Fibroblast of the conjunctiva (primary cell): ENCODE measurements at regions not wholly inside any gene's neighbourhood (a gene's known extent, or its start where the extent isn't known, plus 50 kb on each side); places are given as distances from the start of the nearest gene placed in this dataset.

Experiments
- DNase-seq: peaks from one replicate; pipeline ENCODE4 v3.0.0-alpha.2; 2010; ENCODE audit warnings: low read depth

GRCh38 chr3:177300842-177301241, 103.6 kb upstream of the TBL1XR1 start:
- DNase-seq = no peak

- DNase-seq = no peak
Observed at GRCh38 chr3:177306252-177306651, 109.0 kb upstream of the TBL1XR1 start.

GRCh38 chr3:177307391-177307790, 110.1 kb upstream of the TBL1XR1 start:
- no peak for DNase-seq

GRCh38 chr3:177307826-177308225, 110.5 kb upstream of the TBL1XR1 start:
- DNase-seq = no peak

GRCh38 chr3:177308286-177308685, 111.0 kb upstream of the TBL1XR1 start:
- no peak for DNase-seq

GRCh38 chr3:177308911-177309310, 111.6 kb upstream of the TBL1XR1 start:
- no peak for DNase-seq

GRCh38 chr3:177312491-177312890, 115.2 kb upstream of the TBL1XR1 start:
- DNase-seq = no peak

GRCh38 chr3:177314897-177315296, 117.6 kb upstream of the TBL1XR1 start:
- DNase-seq = no peak

- no peak for DNase-seq
Observed at GRCh38 chr3:177317247-177317646, 120.0 kb upstream of the TBL1XR1 start.

GRCh38 chr3:177318559-177318958, 121.3 kb upstream of the TBL1XR1 start:
- DNase-seq = no peak

GRCh38 chr3:177320765-177321247, 123.5 kb upstream of the TBL1XR1 start:
- DNase-seq = no peak

- DNase-seq = no peak
Observed at GRCh38 chr3:177321819-177322218, 124.5 kb upstream of the TBL1XR1 start.

- no peak for DNase-seq
Observed at GRCh38 chr3:177322881-177323280, 125.6 kb upstream of the TBL1XR1 start.

GRCh38 chr3:177329854-177330253, 132.6 kb upstream of the TBL1XR1 start:
- no peak for DNase-seq

GRCh38 chr3:177330779-177331178, 133.5 kb upstream of the TBL1XR1 start:
- DNase-seq = peak; percentile 37

GRCh38 chr3:177331203-177331835, 134.0 kb upstream of the TBL1XR1 start:
- no peak for DNase-seq

- no peak for DNase-seq
Observed at GRCh38 chr3:177332955-177333354, 135.7 kb upstream of the TBL1XR1 start.

GRCh38 chr3:177333533-177334520, 136.5 kb upstream of the TBL1XR1 start:
- no peak for DNase-seq

- DNase-seq = no peak
Observed at GRCh38 chr3:177334803-177335202, 137.5 kb upstream of the TBL1XR1 start.

GRCh38 chr3:177335728-177336127, 138.4 kb upstream of the TBL1XR1 start:
- DNase-seq = no peak

- DNase-seq = no peak
Observed at GRCh38 chr3:177336873-177337450, 139.7 kb upstream of the TBL1XR1 start.

- peak; percentile 85 for DNase-seq
Observed at GRCh38 chr3:177337541-177338331, 140.5 kb upstream of the TBL1XR1 start.
